ENCODE measurements at regions not wholly inside any gene's neighbourhood (a gene's known extent, or its start where the extent isn't known, plus 50 kb on each side); places are given as distances from the start of the nearest gene placed in this dataset.

DNA sequence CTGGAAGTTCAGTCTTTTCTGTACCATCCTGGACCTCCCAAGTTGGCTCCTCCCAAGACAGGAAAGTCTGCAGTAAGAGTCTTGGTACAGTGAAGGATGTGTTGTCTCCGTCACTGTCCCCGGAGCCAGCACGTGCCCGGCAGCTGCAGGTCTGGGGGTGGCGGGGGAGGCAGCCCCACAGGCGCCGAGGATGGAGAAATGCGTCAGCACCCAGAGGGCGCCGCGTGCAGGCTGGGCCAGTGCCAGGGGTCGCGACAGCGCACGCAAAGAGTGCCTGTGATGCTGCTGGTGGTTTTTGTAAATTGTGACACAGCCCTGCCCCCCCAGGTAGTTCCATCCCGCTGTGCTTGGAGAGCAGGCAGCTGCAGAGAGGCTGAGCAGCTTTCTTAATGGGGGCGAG lies 1200.5 kb downstream of the BRD1 start:
- TF ChIP-seq, protein P1, sequence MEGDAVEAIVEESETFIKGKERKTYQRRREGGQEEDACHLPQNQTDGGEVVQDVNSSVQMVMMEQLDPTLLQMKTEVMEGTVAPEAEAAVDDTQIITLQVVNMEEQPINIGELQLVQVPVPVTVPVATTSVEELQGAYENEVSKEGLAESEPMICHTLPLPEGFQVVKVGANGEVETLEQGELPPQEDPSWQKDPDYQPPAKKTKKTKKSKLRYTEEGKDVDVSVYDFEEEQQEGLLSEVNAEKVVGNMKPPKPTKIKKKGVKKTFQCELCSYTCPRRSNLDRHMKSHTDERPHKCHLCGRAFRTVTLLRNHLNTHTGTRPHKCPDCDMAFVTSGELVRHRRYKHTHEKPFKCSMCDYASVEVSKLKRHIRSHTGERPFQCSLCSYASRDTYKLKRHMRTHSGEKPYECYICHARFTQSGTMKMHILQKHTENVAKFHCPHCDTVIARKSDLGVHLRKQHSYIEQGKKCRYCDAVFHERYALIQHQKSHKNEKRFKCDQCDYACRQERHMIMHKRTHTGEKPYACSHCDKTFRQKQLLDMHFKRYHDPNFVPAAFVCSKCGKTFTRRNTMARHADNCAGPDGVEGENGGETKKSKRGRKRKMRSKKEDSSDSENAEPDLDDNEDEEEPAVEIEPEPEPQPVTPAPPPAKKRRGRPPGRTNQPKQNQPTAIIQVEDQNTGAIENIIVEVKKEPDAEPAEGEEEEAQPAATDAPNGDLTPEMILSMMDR (conservative IDR thresholded peaks at IDR 0.05; ENCODE audit: low read length) = no peak
- TF ChIP-seq EZH2phosphoT487 (IDR thresholded peaks at IDR 0.05; ENCODE audit: borderline replicate concordance) = no peak
